ENCODE measurements at regions not wholly inside any gene's neighbourhood (a gene's known extent, or its start where the extent isn't known, plus 50 kb on each side); places are given as distances from the start of the nearest gene placed in this dataset.

GRCh38 chr15:31457161-31457560 lies 130.5 kb downstream of the KLF13 start:
- Histone ChIP-seq H3K27me3 (ENCODE audit: low read depth, low read length) (no peaks in the 10 kb centered on the region), H3K4me3 (ENCODE audit: low read depth in 1 of 2, low read length in 2 of 2) (no peak overlapping the region), H3K27ac (ENCODE audit: low read length) (no peak overlapping the region), H3K36me3 (ENCODE audit: control insufficient read depth in 1 of 2, insufficient read depth in 2 of 2, low read length in 2 of 2) (no peaks in the 10 kb centered on the region), H3K4me1 (ENCODE audit: control insufficient read depth in 1 of 2, insufficient read depth in 2 of 2, low read length in 2 of 2) (no peaks in the 10 kb centered on the region), H3K9me3 (ENCODE audit: control insufficient read depth in 1 of 2, low read length in 2 of 2) (no peaks in the 10 kb centered on the region)

- H3K4me3 ChIP-seq (ENCODE audit: low read depth in 1 of 2, low read length in 2 of 2) = no peak overlapping the region
- no peak overlapping the region for H3K27ac ChIP-seq (ENCODE audit: low read length)
- no peaks in the 10 kb centered on the region for H3K27me3 ChIP-seq (ENCODE audit: low read depth, low read length)
- H3K4me1 ChIP-seq (ENCODE audit: control insufficient read depth in 1 of 2, insufficient read depth in 2 of 2, low read length in 2 of 2) = no peaks in the 10 kb centered on the region
- H3K9me3 ChIP-seq (ENCODE audit: control insufficient read depth in 1 of 2, low read length in 2 of 2) = no peaks in the 10 kb centered on the region
- no peaks in the 10 kb centered on the region for H3K36me3 ChIP-seq (ENCODE audit: control insufficient read depth in 1 of 2, insufficient read depth in 2 of 2, low read length in 2 of 2)
Measured at GRCh38 chr15:31457631-31458526, 131.2 kb downstream of the KLF13 start.

- Histone ChIP-seq H3K4me1 (ENCODE audit: control insufficient read depth in 1 of 2, insufficient read depth in 2 of 2, low read length in 2 of 2) (no peaks in the 10 kb centered on the region), H3K9me3 (ENCODE audit: control insufficient read depth in 1 of 2, low read length in 2 of 2) (no peaks in the 10 kb centered on the region), H3K27me3 (ENCODE audit: low read depth, low read length) (no peaks in the 10 kb centered on the region), H3K4me3 (ENCODE audit: low read depth in 1 of 2, low read length in 2 of 2) (no peak overlapping the region), H3K36me3 (ENCODE audit: control insufficient read depth in 1 of 2, insufficient read depth in 2 of 2, low read length in 2 of 2) (no peaks in the 10 kb centered on the region), H3K27ac (ENCODE audit: low read length) (no peak overlapping the region)
Measured at GRCh38 chr15:31458596-31459399, 132.2 kb downstream of the KLF13 start.

GRCh38 chr15:31459400-31459748 lies 132.7 kb downstream of the KLF13 start:
- Histone ChIP-seq H3K27ac (ENCODE audit: low read length) (no peak overlapping the region), H3K27me3 (ENCODE audit: low read depth, low read length) (no peaks in the 10 kb centered on the region), H3K4me3 (ENCODE audit: low read depth in 1 of 2, low read length in 2 of 2) (no peak overlapping the region), H3K36me3 (ENCODE audit: control insufficient read depth in 1 of 2, insufficient read depth in 2 of 2, low read length in 2 of 2) (no peaks in the 10 kb centered on the region), H3K9me3 (ENCODE audit: control insufficient read depth in 1 of 2, low read length in 2 of 2) (no peaks in the 10 kb centered on the region), H3K4me1 (ENCODE audit: control insufficient read depth in 1 of 2, insufficient read depth in 2 of 2, low read length in 2 of 2) (no peaks in the 10 kb centered on the region)

- Histone ChIP-seq H3K27ac (ENCODE audit: low read length) (no peak overlapping the region), H3K4me3 (ENCODE audit: low read depth in 1 of 2, low read length in 2 of 2) (no peak overlapping the region), H3K36me3 (ENCODE audit: control insufficient read depth in 1 of 2, insufficient read depth in 2 of 2, low read length in 2 of 2) (no peaks in the 10 kb centered on the region), H3K9me3 (ENCODE audit: control insufficient read depth in 1 of 2, low read length in 2 of 2) (no peaks in the 10 kb centered on the region), H3K27me3 (ENCODE audit: low read depth, low read length) (no peaks in the 10 kb centered on the region), H3K4me1 (ENCODE audit: control insufficient read depth in 1 of 2, insufficient read depth in 2 of 2, low read length in 2 of 2) (no peaks in the 10 kb centered on the region)
Measured at GRCh38 chr15:31461375-31461774, 134.7 kb downstream of the KLF13 start.

- H3K27ac ChIP-seq (ENCODE audit: low read length) = no peak overlapping the region
- H3K36me3 ChIP-seq (ENCODE audit: control insufficient read depth in 1 of 2, insufficient read depth in 2 of 2, low read length in 2 of 2) = no peaks in the 10 kb centered on the region
- H3K27me3 ChIP-seq (ENCODE audit: low read depth, low read length) = no peaks in the 10 kb centered on the region
- no peaks in the 10 kb centered on the region for H3K9me3 ChIP-seq (ENCODE audit: control insufficient read depth in 1 of 2, low read length in 2 of 2)
- H3K4me1 ChIP-seq (ENCODE audit: control insufficient read depth in 1 of 2, insufficient read depth in 2 of 2, low read length in 2 of 2) = no peaks in the 10 kb centered on the region
- H3K4me3 ChIP-seq (ENCODE audit: low read depth in 1 of 2, low read length in 2 of 2) = no peak overlapping the region
Measured at GRCh38 chr15:31461911-31462480, 135.4 kb downstream of the KLF13 start.

GRCh38 chr15:31463521-31464102 lies 137.0 kb downstream of the KLF13 start:
- Histone ChIP-seq H3K4me1 (ENCODE audit: control insufficient read depth in 1 of 2, insufficient read depth in 2 of 2, low read length in 2 of 2) (no peaks in the 10 kb centered on the region), H3K27ac (ENCODE audit: low read length) (no peak overlapping the region), H3K4me3 (ENCODE audit: low read depth in 1 of 2, low read length in 2 of 2) (no peak overlapping the region)

GRCh38 chr15:31464216-31465082 lies 137.8 kb downstream of the KLF13 start:
- H3K4me3 ChIP-seq (ENCODE audit: low read depth in 1 of 2, low read length in 2 of 2) = no peak overlapping the region
- no peaks in the 10 kb centered on the region for H3K9me3 ChIP-seq (ENCODE audit: control insufficient read depth in 1 of 2, low read length in 2 of 2)
- no peaks in the 10 kb centered on the region for H3K36me3 ChIP-seq (ENCODE audit: control insufficient read depth in 1 of 2, insufficient read depth in 2 of 2, low read length in 2 of 2)
- no peaks in the 10 kb centered on the region for H3K4me1 ChIP-seq (ENCODE audit: control insufficient read depth in 1 of 2, insufficient read depth in 2 of 2, low read length in 2 of 2)
- H3K27me3 ChIP-seq (ENCODE audit: low read depth, low read length) = no peaks in the 10 kb centered on the region
- H3K27ac ChIP-seq (ENCODE audit: low read length) = peak overlapping the region; percentile 87

More at GRCh38 chr15:31463521-31464102, 137.0 kb downstream of the KLF13 start:
- H3K36me3 ChIP-seq (ENCODE audit: control insufficient read depth in 1 of 2, insufficient read depth in 2 of 2, low read length in 2 of 2) = no peaks in the 10 kb centered on the region
- H3K27me3 ChIP-seq (ENCODE audit: low read depth, low read length) = no peaks in the 10 kb centered on the region
- no peaks in the 10 kb centered on the region for H3K9me3 ChIP-seq (ENCODE audit: control insufficient read depth in 1 of 2, low read length in 2 of 2)

GRCh38 chr15:31465083-31465955 lies 138.7 kb downstream of the KLF13 start:
- Histone ChIP-seq H3K4me1 (ENCODE audit: control insufficient read depth in 1 of 2, insufficient read depth in 2 of 2, low read length in 2 of 2) (no peaks in the 10 kb centered on the region), H3K36me3 (ENCODE audit: control insufficient read depth in 1 of 2, insufficient read depth in 2 of 2, low read length in 2 of 2) (no peaks in the 10 kb centered on the region), H3K9me3 (ENCODE audit: control insufficient read depth in 1 of 2, low read length in 2 of 2) (no peaks in the 10 kb centered on the region), H3K4me3 (ENCODE audit: low read depth in 1 of 2, low read length in 2 of 2) (no peak overlapping the region), H3K27ac (ENCODE audit: low read length) (peak overlapping the region; percentile 87), H3K27me3 (ENCODE audit: low read depth, low read length) (no peaks in the 10 kb centered on the region)

- Histone ChIP-seq H3K27me3 (ENCODE audit: low read depth, low read length) (no peaks in the 10 kb centered on the region), H3K4me3 (ENCODE audit: low read depth in 1 of 2, low read length in 2 of 2) (no peak overlapping the region), H3K9me3 (ENCODE audit: control insufficient read depth in 1 of 2, low read length in 2 of 2) (no peaks in the 10 kb centered on the region), H3K4me1 (ENCODE audit: control insufficient read depth in 1 of 2, insufficient read depth in 2 of 2, low read length in 2 of 2) (no peaks in the 10 kb centered on the region), H3K36me3 (ENCODE audit: control insufficient read depth in 1 of 2, insufficient read depth in 2 of 2, low read length in 2 of 2) (no peaks in the 10 kb centered on the region), H3K27ac (ENCODE audit: low read length) (no peak overlapping the region)
Measured at GRCh38 chr15:31467361-31467760, 140.7 kb downstream of the KLF13 start.

Data from muscle layer of duodenum (tissue), 2 donors.